ENCODE measurements at regions not wholly inside any gene's neighbourhood (a gene's known extent, or its start where the extent isn't known, plus 50 kb on each side); places are given as distances from the start of the nearest gene placed in this dataset.

DNA sequence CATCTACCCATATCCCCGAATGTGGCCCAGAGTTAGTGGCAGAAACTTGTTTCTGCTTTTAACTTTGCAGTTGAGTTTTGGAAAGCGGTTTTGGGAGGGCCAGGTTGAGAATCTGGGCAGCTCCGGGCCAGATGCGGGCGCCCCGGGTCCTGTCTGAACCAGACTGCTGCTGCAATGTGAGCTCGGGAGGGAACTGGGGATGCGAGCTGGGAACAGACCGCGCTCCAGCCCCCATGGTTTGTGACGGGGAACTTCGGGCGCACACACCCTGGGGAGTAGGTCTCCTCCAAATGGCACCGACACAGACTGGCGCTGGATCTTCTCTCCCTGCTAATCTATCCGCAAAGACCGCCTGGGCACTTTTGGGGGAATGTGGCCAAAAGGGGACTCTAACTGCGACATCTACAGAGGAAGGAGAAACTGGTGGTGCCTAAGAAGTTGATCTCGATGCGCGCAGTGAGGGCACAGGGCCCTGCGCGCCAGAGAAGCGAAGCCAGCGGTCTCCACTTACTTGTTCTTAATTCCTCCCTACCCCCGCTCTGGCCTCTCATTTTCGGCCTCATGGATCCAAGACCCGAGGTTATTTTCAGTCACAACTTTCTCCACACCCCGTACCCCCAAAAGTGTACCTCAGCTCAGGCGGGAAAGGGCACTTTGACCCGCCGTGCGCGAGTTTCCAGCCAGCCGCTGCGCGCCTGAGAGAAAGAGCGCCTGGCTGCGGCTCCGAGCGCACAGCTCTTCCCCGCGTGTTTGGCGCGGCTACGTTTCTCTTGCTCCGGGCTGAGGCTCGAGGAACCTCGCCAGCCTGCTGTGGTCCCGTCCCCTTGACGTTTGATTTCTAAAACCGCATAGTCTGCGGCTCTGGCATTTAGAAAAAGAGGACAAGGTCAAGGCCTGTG is 411.0 kb upstream of the ESRRG start:
- no peak for TF ChIP-seq CTCF (conservative IDR thresholded peaks at IDR 0.05 in 1 of 2, IDR thresholded peaks at IDR 0.05 in 1 of 2; ENCODE audit: low read depth in 1 of 2, low read length in 2 of 2)
- no peak for TF ChIP-seq EZH2 (IDR thresholded peaks at IDR 0.05; ENCODE audit: low read length, missing control alignments)

Measured in fibroblast of lung (primary cell).